ENCODE measurements at regions not wholly inside any gene's neighbourhood (a gene's known extent, or its start where the extent isn't known, plus 50 kb on each side); places are given as distances from the start of the nearest gene placed in this dataset.
"Not testable (repeated sequence)": the region's sequence is repeated elsewhere in the genome, so short reads cannot be mapped to it uniquely, and the experiment has no call there.

DNA sequence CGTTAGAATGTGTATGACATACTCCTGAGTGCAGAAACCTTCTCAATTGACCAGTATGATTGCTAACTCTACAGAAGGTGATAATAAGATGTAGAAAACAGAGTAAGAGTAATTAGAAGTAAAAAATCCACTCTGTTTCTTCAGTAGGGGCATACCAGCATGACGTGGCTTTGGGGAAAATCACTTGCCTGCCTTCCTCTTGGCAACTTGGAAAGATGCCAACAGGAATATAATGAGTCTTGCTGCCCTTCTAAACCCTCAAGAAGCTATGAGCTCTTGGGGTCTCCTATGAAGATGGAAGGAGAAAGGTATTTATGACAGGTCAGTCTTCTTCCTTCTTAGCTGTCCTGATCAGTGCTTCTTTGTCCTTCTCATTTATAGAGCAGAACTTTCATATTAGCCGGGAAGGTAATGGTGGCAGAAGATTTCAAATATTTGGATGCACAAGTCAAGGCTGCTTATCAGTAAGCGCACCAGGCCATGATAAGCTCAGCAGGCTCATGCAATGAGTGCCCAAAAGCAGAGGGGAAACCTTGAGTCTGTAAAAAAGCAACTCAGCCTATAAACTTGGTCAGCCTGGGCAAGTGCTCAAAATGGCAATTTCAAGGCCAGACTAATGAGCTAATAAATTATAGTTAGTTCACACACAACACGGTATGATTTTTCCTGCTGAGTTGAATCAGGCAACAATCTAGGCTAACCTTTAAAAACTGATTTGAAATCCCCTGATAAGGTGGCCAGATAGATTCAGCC is 69.7 kb upstream of the PPARGC1A start:
- no peak for DNase-seq (ENCODE audit: low read depth, low spot score)

DNA sequence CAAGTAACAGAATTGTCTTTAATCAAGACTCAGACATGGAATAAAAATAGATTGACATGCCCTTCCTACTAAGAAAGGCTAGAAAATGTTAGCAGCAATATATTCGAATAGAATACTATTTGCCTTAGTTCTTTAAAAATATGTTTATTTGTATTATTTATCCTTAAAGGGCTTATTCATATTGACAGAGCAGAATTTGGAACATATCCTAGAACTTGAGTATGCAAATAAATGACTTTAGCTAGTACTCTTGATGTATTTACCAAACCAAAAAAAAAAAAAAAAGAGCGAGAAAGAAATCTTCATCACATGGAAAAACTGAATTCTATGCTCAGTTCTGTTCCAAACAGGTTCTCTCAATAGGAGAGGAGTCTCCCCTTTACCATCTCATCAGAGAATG is 68.9 kb upstream of the PPARGC1A start:
- DNase-seq (ENCODE audit: low read depth, low spot score) = no peak

DNA sequence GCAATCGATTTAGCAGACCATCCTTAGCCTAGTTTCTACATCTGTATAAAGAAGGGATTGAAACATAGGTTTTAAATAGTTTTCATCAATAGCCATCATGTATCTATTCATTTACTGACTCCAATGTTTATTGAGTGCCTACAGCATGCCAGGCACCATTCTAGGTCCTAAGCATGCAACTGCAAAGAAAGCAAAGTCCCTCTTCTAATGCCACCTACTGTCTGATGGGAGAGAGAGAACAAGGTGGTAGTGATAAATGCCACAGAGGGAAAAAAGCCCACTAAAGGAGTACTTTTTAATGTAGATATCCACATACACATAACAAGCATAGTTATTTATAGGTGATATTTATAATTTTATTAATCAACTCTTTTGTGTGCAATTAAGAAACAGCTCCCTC is 67.6 kb upstream of the PPARGC1A start:
- DNase-seq (ENCODE audit: low read depth, low spot score) = no peak

DNA sequence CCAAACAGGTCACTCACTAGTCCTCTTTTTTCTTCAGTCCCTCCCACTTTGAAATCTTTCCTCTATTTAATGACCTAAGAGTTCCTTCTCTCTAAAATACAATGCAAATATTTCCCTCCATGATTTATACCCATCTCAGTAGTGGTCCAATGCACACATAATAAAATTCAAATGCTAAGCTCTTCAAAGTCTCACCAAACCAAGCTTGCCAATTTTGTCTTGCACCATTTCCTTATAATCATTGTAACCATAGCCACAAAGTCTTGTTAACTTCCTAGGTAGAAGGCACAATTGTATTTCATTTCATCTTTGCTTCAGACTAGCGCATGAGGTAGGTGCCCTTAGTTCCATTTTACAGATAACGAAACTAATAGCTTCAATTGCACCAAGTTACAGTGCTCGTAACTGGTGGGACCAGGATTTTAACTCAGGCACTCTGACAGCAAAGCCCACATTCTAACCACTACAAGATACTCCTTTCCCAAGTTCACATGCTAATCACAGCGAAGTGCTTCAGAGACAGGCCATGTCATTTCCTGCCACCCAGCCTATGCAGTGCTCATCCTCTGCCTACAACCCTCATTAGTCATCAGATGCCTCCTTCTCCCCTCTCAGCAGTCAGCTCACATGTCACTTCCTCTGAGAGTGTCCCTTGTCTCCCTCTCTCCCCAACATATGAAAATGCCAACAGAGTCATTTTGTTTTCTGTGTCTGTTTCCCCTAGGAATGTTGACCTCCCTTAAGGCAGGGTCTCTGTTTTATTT is 66.9 kb upstream of the PPARGC1A start:
- no peak for DNase-seq (ENCODE audit: low read depth, low spot score)

DNA sequence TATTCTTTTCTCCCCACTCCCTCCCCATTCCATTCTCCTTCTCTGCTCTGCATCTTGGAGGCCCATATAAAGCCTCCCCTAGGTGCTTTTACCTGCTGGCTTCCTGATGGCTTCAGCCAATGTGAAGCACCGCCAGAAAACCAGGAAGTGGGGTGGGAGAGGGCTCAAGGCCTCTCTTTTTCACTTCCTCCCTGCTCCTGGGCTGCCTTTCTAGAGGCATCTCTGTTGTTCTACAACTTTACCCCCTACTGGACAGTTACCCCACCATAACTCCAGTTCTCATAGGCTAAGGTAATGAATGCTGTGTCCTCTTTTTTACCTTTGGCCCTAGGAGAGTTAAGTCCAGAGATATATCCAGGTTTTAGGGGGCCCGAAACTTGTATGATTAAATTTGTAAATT is 62.4 kb upstream of the PPARGC1A start:
- DNase-seq (ENCODE audit: low read depth, low spot score) = no peak

DNA sequence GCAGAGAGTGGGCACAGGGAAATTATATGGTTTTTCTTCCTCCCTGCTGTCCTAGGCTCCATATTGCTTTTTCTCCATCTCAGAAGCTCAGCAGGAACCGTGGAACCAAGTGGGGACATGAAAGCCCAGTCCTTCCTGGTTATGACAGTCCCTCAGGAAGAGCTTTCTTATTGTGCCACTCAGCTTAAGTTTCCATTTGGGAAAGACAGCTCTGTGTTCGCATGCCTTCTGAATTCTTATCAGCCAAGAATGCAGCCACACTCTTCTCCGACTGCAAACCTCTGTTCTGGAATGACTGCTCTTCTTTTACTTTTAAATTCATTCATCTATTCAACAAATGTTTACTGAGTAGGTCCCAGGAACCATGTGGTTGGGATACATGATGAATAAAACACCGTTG is 58.0 kb upstream of the PPARGC1A start:
- DNase-seq (ENCODE audit: low read depth, low spot score) = no peak

DNA sequence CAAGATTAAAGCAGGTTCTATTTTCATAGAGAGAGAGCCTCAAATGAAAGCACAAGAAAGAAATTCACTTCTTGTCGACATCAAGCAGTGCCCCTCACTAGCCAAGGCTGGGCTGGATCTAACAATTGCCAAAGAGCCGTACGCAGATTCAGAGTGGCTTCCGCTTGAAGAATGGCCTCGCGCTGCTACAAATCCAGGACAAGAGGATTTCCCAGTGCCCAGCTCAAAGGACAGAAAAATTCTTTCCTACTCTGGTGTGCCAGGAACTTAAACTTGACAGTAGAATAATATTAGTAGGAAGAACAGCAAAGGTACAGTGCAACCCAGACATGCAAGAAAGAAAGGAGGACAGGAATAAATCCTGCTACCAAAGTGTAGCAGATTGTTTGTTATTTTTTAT is 56.5 kb upstream of the PPARGC1A start:
- DNase-seq (ENCODE audit: low read depth, low spot score) = no peak

DNA sequence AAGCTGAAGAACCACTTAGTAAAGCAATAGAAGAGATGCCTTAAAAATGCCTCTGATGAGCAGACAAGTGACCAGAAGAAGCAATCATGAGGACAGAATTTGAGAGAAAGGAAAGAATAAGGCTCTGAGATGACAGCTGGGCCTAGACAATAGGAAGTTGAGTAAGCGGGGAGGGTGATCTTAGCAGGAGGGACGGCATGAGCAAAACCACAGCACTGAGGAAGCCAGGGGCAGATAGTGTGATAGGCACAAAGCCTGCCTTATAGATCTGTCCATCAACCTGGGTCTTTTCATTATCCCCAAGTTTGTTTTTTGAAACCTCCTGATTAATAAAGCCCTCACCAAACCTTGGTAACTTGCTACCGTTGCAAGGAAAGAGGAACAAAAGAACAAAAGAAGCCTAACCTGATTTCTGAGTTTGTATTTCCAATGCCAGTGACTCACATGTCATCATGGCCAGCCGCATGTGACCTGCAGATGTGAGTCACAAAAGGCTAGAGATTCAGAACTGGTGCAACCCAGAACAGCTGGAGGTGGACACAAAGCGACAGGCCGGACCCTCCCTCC is 55.7 kb upstream of the PPARGC1A start:
- DNase-seq (ENCODE audit: low read depth, low spot score) = no peak

DNA sequence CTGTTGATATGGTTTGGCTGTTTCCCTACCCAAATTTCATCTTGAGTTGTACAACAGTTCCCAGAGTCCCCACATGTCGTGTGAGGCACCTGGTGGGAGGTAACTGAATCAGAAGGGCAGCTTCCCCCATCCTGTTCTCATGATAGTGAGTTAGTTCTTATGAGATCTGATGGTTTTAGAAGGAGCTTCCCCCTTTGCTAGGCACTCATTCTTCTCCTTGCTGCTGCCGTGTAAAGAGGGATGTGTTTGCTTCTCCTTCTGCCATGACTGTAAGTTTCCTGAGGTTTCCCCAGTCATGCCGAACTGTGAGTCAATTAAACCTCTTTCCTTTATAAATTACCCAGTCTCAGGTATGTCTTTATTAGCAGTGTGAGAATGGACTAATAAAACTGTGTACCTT is 54.7 kb upstream of the PPARGC1A start:
- DNase-seq (ENCODE audit: low read depth, low spot score) = not testable (repeated sequence)

DNA sequence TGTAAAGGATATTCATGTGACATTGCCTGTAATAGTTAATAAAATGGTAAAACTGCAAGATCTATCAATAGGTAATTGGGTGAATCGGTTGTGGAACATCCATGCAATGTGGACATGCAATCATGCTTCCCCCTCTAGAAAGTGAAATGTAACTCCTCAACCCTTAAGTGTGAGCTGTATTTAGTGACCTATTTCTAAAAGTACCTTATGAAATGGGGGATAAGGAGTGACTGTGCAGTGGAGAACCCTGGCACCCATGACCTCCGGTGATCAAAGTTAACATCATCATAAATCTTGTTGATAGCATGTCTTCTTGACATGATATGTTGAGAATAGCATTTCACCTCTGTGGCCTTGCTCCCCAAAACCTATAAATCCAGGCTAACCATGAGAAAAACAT is 53.6 kb upstream of the PPARGC1A start:
- DNase-seq (ENCODE audit: low read depth, low spot score) = no peak

DNA sequence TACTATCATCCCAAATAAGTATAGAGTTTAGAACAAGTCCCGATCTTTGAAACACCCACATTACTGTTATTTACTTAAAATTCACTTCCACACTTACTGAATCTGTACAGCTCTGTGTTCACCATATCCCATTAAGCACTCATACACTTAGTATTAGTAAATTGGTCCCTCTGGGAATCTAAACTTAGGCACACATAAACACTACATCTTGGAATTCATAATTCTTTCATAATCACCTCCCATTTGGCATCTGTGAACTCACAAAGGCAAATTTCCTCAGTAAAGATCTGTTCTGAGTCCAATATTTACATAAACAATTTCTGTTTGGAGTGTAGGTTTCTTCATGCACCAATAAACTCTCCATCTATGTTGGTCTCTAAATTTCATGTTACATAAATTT is 52.6 kb upstream of the PPARGC1A start:
- no peak for DNase-seq (ENCODE audit: low read depth, low spot score)

All from pulmonary artery endothelial cell (primary cell).